GM23338 (cell line): ENCODE measurements at regions not wholly inside any gene's neighbourhood (a gene's known extent, or its start where the extent isn't known, plus 50 kb on each side); places are given as distances from the start of the nearest gene placed in this dataset.
"Not testable (repeated sequence)": the region's sequence is repeated elsewhere in the genome, so short reads cannot be mapped to it uniquely, and the experiment has no call there.

Source experiments
- ATAC-seq: fragments of 200-7000 bp; cut with Tn5 transposase; 3 replicates; pipeline ENCODE4 v1.9.1; 2020
- DNase-seq: peaks from one replicate; pipeline ENCODE4 v3.0.0-alpha.2; 2015; ENCODE audit warnings: low spot score
- H2AFZ ChIP-seq: fragments of 200-600 bp; sonication (generic); 2 replicates; pipeline ENCODE4 v1.8.0; 2016; ENCODE audit warnings: antibody characterized with exemption, mild to moderate bottlenecking, moderate library complexity
- H3F3A ChIP-seq: fragments of 200-600 bp; sonication (generic); replicated peaks from 2 replicates; pipeline ENCODE4 v1.8.0; 2017; ENCODE audit warnings: antibody characterized with exemption, mixed run types, low read depth
- H3K27ac ChIP-seq: fragments of 200-600 bp; sonication (generic); 2 replicates; pipeline ENCODE4 v1.6.1; 2016; ENCODE audit warnings: low read depth
- H3K27me3 ChIP-seq: fragments of 200-600 bp; sonication (generic); 2 replicates; pipeline ENCODE4 v1.8.0; 2016; ENCODE audit warnings: mild to moderate bottlenecking, mixed run types, moderate library complexity; ENCODE audit not compliant: insufficient read depth
- H3K36me3 ChIP-seq: fragments of 200-600 bp; sonication (generic); 2 replicates; pipeline ENCODE4 v1.8.0; 2016; ENCODE audit warnings: mild to moderate bottlenecking; ENCODE audit not compliant: insufficient read depth
- H3K4me1 ChIP-seq: fragments of 200-600 bp; sonication (generic); 2 replicates; pipeline ENCODE4 v1.8.0; 2016; ENCODE audit warnings: mild to moderate bottlenecking, moderate library complexity; ENCODE audit not compliant: insufficient read depth
- H3K4me2 ChIP-seq: fragments of 200-600 bp; sonication (generic); 2 replicates; pipeline ENCODE4 v1.7.1; 2017; ENCODE audit warnings: mixed run types
- H3K4me3 ChIP-seq: fragments of 200-600 bp; sonication (generic); 2 replicates; pipeline ENCODE4 v1.6.1; 2016; ENCODE audit warnings: mixed run types
- H3K79me2 ChIP-seq: fragments of 200-600 bp; sonication (generic); replicated peaks from 2 replicates; pipeline ENCODE4 v1.8.0; 2017; ENCODE audit warnings: mild to moderate bottlenecking; ENCODE audit not compliant: insufficient read depth
- H3K9me2 ChIP-seq: fragments of 200-600 bp; sonication (generic); 2 replicates; pipeline ENCODE4 v1.8.0; 2017; ENCODE audit not compliant: insufficient read depth
- H4K20me1 ChIP-seq: fragments of 200-600 bp; sonication (generic); replicated peaks from 2 replicates; pipeline ENCODE4 v1.8.0; 2017; ENCODE audit warnings: mild to moderate bottlenecking; ENCODE audit not compliant: insufficient read depth
- H3K27ac Mint-ChIP-seq: 2 replicates; pipeline ENCODE4 v1.8.0; 2020; ENCODE audit warnings: inconsistent platforms, mild to moderate bottlenecking, moderate library complexity, mixed read lengths
- H3K27me3 Mint-ChIP-seq: 3 replicates; pipeline ENCODE4 v1.8.0; 2022; ENCODE audit warnings: low read depth, mild to moderate bottlenecking, moderate library complexity, mixed read lengths, inconsistent platforms; ENCODE audit not compliant: insufficient read depth, poor library complexity
- H3K36me3 Mint-ChIP-seq: 3 replicates; pipeline ENCODE4 v1.8.0; 2021; ENCODE audit warnings: low read depth, mild to moderate bottlenecking, inconsistent platforms, moderate library complexity, mixed read lengths
- H3K4me1 Mint-ChIP-seq: 3 replicates; pipeline ENCODE4 v1.8.0; 2020; ENCODE audit warnings: mild to moderate bottlenecking, inconsistent platforms, mixed read lengths
- H3K4me3 Mint-ChIP-seq: 3 replicates; pipeline ENCODE4 v1.8.0; 2021; ENCODE audit warnings: moderate library complexity, mild to moderate bottlenecking, inconsistent platforms, mixed read lengths
- H3K9me3 Mint-ChIP-seq: 3 replicates; pipeline ENCODE4 v1.8.0; 2020; ENCODE audit warnings: moderate library complexity, mild to moderate bottlenecking, inconsistent platforms, mixed read lengths
- JUNB ChIP-seq: IDR thresholded peaks from one replicate; pipeline ENCODE4 v1.6.1; 2016; ENCODE audit warnings: antibody characterized with exemption; ENCODE audit not compliant: unreplicated experiment
- ZNF331 ChIP-seq: fragments of 250-450 bp; sonication (Bioruptor Pico); IDR thresholded peaks from 2 replicates; pipeline ENCODE4 v1.5.0; 2020; ENCODE audit warnings: low read depth, mild to moderate bottlenecking, moderate library complexity

DNA sequence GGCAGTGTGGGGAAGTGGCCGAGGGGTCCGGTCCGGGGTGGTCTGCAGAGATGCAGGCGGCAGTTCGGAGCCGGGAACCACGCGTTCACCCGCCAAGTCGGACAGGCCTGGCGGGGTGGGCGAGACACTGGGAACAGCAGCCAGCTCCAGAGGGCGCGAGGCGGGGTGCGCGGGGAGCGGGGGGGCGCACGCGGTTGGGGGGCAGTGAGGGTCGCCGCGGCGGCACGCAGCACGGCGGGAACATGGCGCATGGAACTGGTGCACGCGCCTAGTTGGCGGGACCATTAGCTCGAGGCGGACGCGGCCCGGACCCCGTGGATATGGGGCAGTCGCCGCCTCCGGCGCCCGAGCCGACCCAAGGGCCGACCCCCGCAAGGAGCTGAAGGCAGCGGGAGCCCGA lies 635.9 kb downstream of the ZNF37A start (continued):
- TF ChIP-seq ZNF331 (CRISPR knock-in tag) (no peak), JUNB (no peak)

- H3K27me3 ChIP-seq, H4K20me1 ChIP-seq, H3K4me2 ChIP-seq, H3F3A ChIP-seq, H2AFZ ChIP-seq, H3K27ac Mint-ChIP-seq, H3K27ac ChIP-seq, H3K27me3 Mint-ChIP-seq, DNase-seq, H3K36me3 ChIP-seq, H3K4me1 ChIP-seq, ATAC-seq, H3K9me2 ChIP-seq, H3K79me2 ChIP-seq, H3K4me3 Mint-ChIP-seq, H3K4me3 ChIP-seq, H3K4me1 Mint-ChIP-seq: not testable (repeated sequence)
- peaks cover 17% of the 10 kb centered on the region; the same call in 2 of the 3 replicates for H3K36me3 Mint-ChIP-seq
- peaks cover 77% of the 10 kb centered on the region for H3K9me3 Mint-ChIP-seq
Observed at GRCh38 chr10:38736646-38737045, 642.5 kb downstream of the ZNF37A start.

- peaks cover 19% of the 10 kb centered on the region; the same call in 2 of the 3 replicates for H3K36me3 Mint-ChIP-seq
- H3K9me3 Mint-ChIP-seq: peaks cover 83% of the 10 kb centered on the region
- ATAC-seq: not testable (repeated sequence)
Observed at GRCh38 chr10:38737224-38737623, 643.1 kb downstream of the ZNF37A start.

DNA sequence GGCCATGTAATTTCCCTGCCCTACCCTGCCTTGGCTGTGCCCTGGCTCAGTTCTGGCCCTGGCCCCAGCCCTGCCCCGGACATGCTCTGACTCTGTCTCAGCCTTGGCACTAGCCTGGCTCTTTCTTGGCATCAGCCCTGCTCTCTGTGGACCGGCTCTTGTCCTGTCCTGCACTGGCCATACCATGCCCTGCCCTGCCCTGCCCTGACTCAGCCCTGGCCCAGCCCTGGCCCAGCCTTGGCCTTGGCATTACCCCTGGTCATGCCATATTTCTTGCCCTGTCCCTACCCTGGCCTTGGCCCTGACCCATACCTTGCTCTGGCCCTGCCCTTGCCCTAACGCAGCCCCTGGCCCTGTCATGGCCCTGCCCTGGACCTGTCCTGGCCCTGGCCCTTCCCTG lies 643.9 kb downstream of the ZNF37A start:
- not testable (repeated sequence) for ATAC-seq, H3F3A ChIP-seq, H3K79me2 ChIP-seq, H3K4me3 Mint-ChIP-seq, H3K27ac Mint-ChIP-seq, H3K9me2 ChIP-seq, H4K20me1 ChIP-seq, H2AFZ ChIP-seq, H3K4me3 ChIP-seq, H3K36me3 ChIP-seq, H3K27me3 Mint-ChIP-seq, H3K4me1 ChIP-seq, H3K27ac ChIP-seq, H3K4me2 ChIP-seq, H3K4me1 Mint-ChIP-seq, DNase-seq, H3K27me3 ChIP-seq
- peaks cover 90% of the 10 kb centered on the region for H3K9me3 Mint-ChIP-seq
- peaks cover 25% of the 10 kb centered on the region for H3K36me3 Mint-ChIP-seq

More at GRCh38 chr10:38737224-38737623, 643.1 kb downstream of the ZNF37A start:
- H3K79me2 ChIP-seq, H3K36me3 ChIP-seq, DNase-seq, H3K27ac ChIP-seq, H2AFZ ChIP-seq, H3F3A ChIP-seq, H3K4me1 Mint-ChIP-seq, H3K9me2 ChIP-seq, H3K4me3 Mint-ChIP-seq, H3K27me3 ChIP-seq, H4K20me1 ChIP-seq, H3K27me3 Mint-ChIP-seq, H3K4me1 ChIP-seq, H3K27ac Mint-ChIP-seq, H3K4me2 ChIP-seq, H3K4me3 ChIP-seq: not testable (repeated sequence)

DNA sequence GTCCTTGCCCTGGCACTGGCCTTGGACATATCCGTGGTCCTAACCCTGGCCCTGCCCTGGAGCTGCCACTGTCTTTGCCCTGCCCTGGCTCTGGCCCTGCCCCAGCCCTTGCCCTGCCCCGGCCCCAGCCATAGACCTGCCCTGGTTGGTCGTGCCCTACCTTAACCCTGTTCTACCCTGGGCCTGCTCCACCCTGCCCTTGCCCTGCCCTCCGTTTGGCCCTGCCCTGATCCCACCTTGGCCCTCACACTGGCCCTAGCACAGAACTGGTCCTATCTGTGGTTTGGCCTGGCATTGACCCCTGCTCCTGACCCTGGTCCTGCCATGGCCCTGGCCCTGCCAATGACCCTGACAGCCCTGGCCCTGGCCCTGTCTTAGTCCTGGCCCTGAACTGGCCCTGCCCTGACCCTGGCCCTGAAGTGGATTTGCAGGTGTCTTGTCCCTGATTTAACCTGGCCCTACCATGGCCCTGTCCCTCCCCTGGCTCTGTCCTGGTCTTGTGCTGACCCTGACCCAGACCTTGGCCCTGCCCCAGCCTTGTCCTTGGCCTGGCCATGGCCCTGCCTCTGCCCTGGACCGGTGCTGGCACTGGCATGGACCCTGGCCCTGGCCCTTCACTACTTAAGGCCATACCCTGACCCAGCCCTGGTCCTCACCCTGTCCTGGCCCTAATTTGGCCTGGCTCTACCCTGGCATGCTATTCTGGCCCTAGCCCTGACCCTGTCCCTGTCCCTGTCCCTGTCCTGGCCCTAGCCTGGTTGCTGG lies 645.1 kb downstream of the ZNF37A start:
- not testable (repeated sequence) for H3K9me2 ChIP-seq, H3F3A ChIP-seq, H3K27ac Mint-ChIP-seq, H3K4me3 Mint-ChIP-seq, H3K27ac ChIP-seq, H3K4me1 Mint-ChIP-seq, H3K79me2 ChIP-seq, H4K20me1 ChIP-seq, H3K4me1 ChIP-seq, DNase-seq, ATAC-seq, H3K4me2 ChIP-seq, H3K27me3 ChIP-seq, H3K4me3 ChIP-seq, H3K27me3 Mint-ChIP-seq, H2AFZ ChIP-seq, H3K36me3 ChIP-seq
- H3K36me3 Mint-ChIP-seq: peaks cover 25% of the 10 kb centered on the region
- H3K9me3 Mint-ChIP-seq: peaks cover 78% of the 10 kb centered on the region
